IMR-90 (cell line): ENCODE measurements at regions not wholly inside any gene's neighbourhood (a gene's known extent, or its start where the extent isn't known, plus 50 kb on each side); places are given as distances from the start of the nearest gene placed in this dataset.

ENCODE experiments used
- ATAC-seq: fragments of 200-7000 bp; cut with Tn5 transposase; 2 replicates; pipeline ENCODE4 v1.9.1; 2020; ENCODE audit warnings: low read depth, mild to moderate bottlenecking, moderate library complexity
- BruUV-seq: library from RNA; stranded (reverse); fragments of 400-500 nt; replicated peaks from 2 replicates; lab custom pipeline; 2021; lab: Mats Ljungman, UMichigan
- CTCF ChIA-PET: fragments of 300-600 bp; formaldehyde crosslinking; extraction: SDS; loops from one replicate; lab custom pipeline; 2021; ENCODE audit warnings: antibody characterized with exemption; lab: Yijun Ruan, JAX
- POLR2A ChIA-PET: fragments of 300-600 bp; sonication (Branson Sonifier 250); formaldehyde crosslinking; loops from one replicate; lab custom pipeline; 2022; ENCODE audit warnings: antibody characterized with exemption; ENCODE audit not compliant: unreplicated experiment; lab: Charles Lee
- DNase-seq: peaks from one replicate; pipeline ENCODE4 v3.0.0; 2013
- H2AFZ ChIP-seq: replicated peaks from 2 replicates; pipeline ENCODE3; 2013; ENCODE audit warnings: low read length, mild to moderate bottlenecking; ENCODE audit not compliant: poor library complexity
- H2AK5ac ChIP-seq: 2 replicates; pipeline ENCODE4 v1.6.1; 2013; ENCODE audit warnings: low read depth, low read length, inconsistent platforms
- H2AK9ac ChIP-seq: replicated peaks from 2 replicates; pipeline ENCODE3; 2013; ENCODE audit warnings: mild to moderate bottlenecking, low read depth, low read length, moderate library complexity; ENCODE audit not compliant: poor library complexity
- H2BK120ac ChIP-seq: 2 replicates; pipeline ENCODE4 v1.6.1; 2013; ENCODE audit warnings: low read depth, low read length, inconsistent platforms
- H2BK15ac ChIP-seq: 3 replicates; pipeline ENCODE4 v1.6.1; 2013; ENCODE audit warnings: low read depth, low read length, inconsistent platforms
- H2BK20ac ChIP-seq: 2 replicates; pipeline ENCODE4 v1.6.1; 2013; ENCODE audit warnings: low read depth, mild to moderate bottlenecking, inconsistent platforms, low read length, moderate library complexity
- H2BK5ac ChIP-seq: 2 replicates; pipeline ENCODE4 v1.6.1; 2013; ENCODE audit warnings: mild to moderate bottlenecking, low read depth, low read length, inconsistent platforms; ENCODE audit not compliant: poor library complexity, severe bottlenecking
- H3K14ac ChIP-seq: replicated peaks from 2 replicates; pipeline ENCODE4 v1.6.1; 2013; ENCODE audit warnings: low read depth, low read length, inconsistent platforms
- H3K18ac ChIP-seq: 2 replicates; pipeline ENCODE4 v1.6.1; 2013; ENCODE audit warnings: low read depth, low read length, control low read depth
- H3K23ac ChIP-seq: 2 replicates; pipeline ENCODE4 v1.6.1; 2013; ENCODE audit warnings: low read depth, low read length, inconsistent platforms
- H3K27ac ChIP-seq: 2 replicates; pipeline ENCODE4 v1.5.1; 2013; ENCODE audit warnings: mild to moderate bottlenecking, control low read depth, low read length; ENCODE audit not compliant: insufficient read depth
- H3K27me3 ChIP-seq: 2 replicates; pipeline ENCODE4 v1.6.1; 2013; ENCODE audit warnings: low read length; ENCODE audit not compliant: control insufficient read depth, insufficient read depth
- H3K36me3 ChIP-seq: 2 replicates; pipeline ENCODE4 v1.6.1; 2013; ENCODE audit warnings: low read length, mixed read lengths; ENCODE audit not compliant: control insufficient read depth, insufficient read depth
- H3K4ac ChIP-seq: 2 replicates; pipeline ENCODE4 v1.6.1; 2013; ENCODE audit warnings: low read depth, low read length, inconsistent platforms
- H3K4me1 ChIP-seq: 2 replicates; pipeline ENCODE4 v1.6.1; 2013; ENCODE audit warnings: low read length, mixed read lengths; ENCODE audit not compliant: control insufficient read depth, insufficient read depth
- H3K4me2 ChIP-seq: 2 replicates; pipeline ENCODE4 v1.6.1; 2013; ENCODE audit warnings: low read depth, mild to moderate bottlenecking, control low read depth, low read length, moderate library complexity
- H3K4me3 ChIP-seq: 2 replicates; pipeline ENCODE4 v1.5.1; 2013; ENCODE audit warnings: low read depth, mild to moderate bottlenecking, control low read depth, low read length, moderate library complexity; ENCODE audit not compliant: insufficient read depth
- H3K56ac ChIP-seq: 2 replicates; pipeline ENCODE4 v1.6.1; 2013; ENCODE audit warnings: low read length, inconsistent platforms; ENCODE audit not compliant: insufficient read depth; ENCODE audit errors: extremely low read depth
- H3K79me1 ChIP-seq, 2 experiments: 2 replicates each; pipeline ENCODE4 v1.6.1; 2013; ENCODE audit warnings: low read length in 2 of 2, inconsistent platforms in 1 of 2, low read depth in 1 of 2
- H3K9ac ChIP-seq: 2 replicates; pipeline ENCODE4 v1.6.1; 2013; ENCODE audit warnings: low read depth, low read length, control low read depth
- H3K9me1 ChIP-seq: 2 replicates; pipeline ENCODE4 v1.6.1; 2013; ENCODE audit warnings: low read length, inconsistent platforms; ENCODE audit not compliant: insufficient read depth
- H3K9me3 ChIP-seq: 2 replicates; pipeline ENCODE4 v1.6.1; 2013; ENCODE audit warnings: low read length; ENCODE audit not compliant: control insufficient read depth, insufficient read depth
- H4K20me1 ChIP-seq: 2 replicates; pipeline ENCODE4 v1.6.1; 2013; ENCODE audit warnings: low read length, inconsistent platforms; ENCODE audit not compliant: insufficient read depth
- H4K5ac ChIP-seq: 2 replicates; pipeline ENCODE4 v1.6.1; 2013; ENCODE audit warnings: mild to moderate bottlenecking, low read depth, low read length, control low read depth
- H4K8ac ChIP-seq, 2 experiments: 2 replicates each; pipeline ENCODE4 v1.6.1; 2013; ENCODE audit warnings: low read depth in 2 of 2, low read length in 2 of 2, control low read depth in 1 of 2, inconsistent platforms in 1 of 2
- H4K91ac ChIP-seq: 2 replicates; pipeline ENCODE4 v1.6.1; 2013; ENCODE audit warnings: low read depth, low read length, inconsistent platforms; ENCODE audit not compliant: insufficient read depth
- CEBPB ChIP-seq: IDR thresholded peaks from 2 replicates; pipeline ENCODE4 v1.6.1; 2012; ENCODE audit warnings: low read depth, low read length, improper control_type of control experiment
- CTCF ChIP-seq: conservative IDR thresholded peaks from 2 replicates; pipeline ENCODE4 v1.5.1; 2012; ENCODE audit warnings: mild to moderate bottlenecking, low read depth, low read length, improper control_type of control experiment
- MAFK ChIP-seq: IDR thresholded peaks from 2 replicates; pipeline ENCODE4 v1.6.1; 2012; ENCODE audit warnings: low read depth, low read length, improper control_type of control experiment
- RAD21 ChIP-seq: IDR thresholded peaks from 2 replicates; pipeline ENCODE4 v1.6.1; 2012; ENCODE audit warnings: low read length, improper control_type of control experiment
- RFX5 ChIP-seq: IDR thresholded peaks from 2 replicates; pipeline ENCODE4 v1.8.0; 2012; ENCODE audit warnings: low read depth, mild to moderate bottlenecking, low read length, moderate library complexity
- USF2 ChIP-seq: fragments of 150-350 bp; IDR thresholded peaks from 2 replicates; pipeline ENCODE4 v1.6.1; 2017; ENCODE audit warnings: mild to moderate bottlenecking, antibody characterized with exemption, low read length, low read depth
- WGBS, 2 experiments: methylation state at CpG; one replicate each; pipeline versions ENCODE4 v1.1.5 to v1.1.7; 2013; ENCODE audit warnings: missing lambda C conversion rate in 2 of 2; ENCODE audit not compliant: insufficient read length in 1 of 2; ENCODE audit errors: extremely low coverage in 2 of 2; 5-methylcytosine and 5-hydroxymethylcytosine counted together
- dilution Hi-C: fragments of 300-500 bp; cut with HindIII; formaldehyde crosslinking; loops from one replicate; pipeline ENCODE4 v1.14.3; 2018; ENCODE audit warnings: low sequenced_read_pairs; ENCODE audit not compliant: unreplicated experiment
- in situ Hi-C: fragments of 300-500 bp; cut with MboI; formaldehyde crosslinking; loops from 3 replicates; pipeline ENCODE4 v1.14.3; 2019; ENCODE audit warnings: low sequenced_read_pairs, inconsistent platforms, mixed read lengths
- intact Hi-C: fragments of 100-400 bp; cut with micrococcal nuclease; formaldehyde crosslinking; loops from 2 replicates; pipeline ENCODE4 v1.10.0; 2022

- H3K18ac ChIP-seq: no peak overlapping the region
- TF ChIP-seq USF2: no peak
- no peak for TF ChIP-seq CTCF
- no peak for TF ChIP-seq RAD21
- no peak for TF ChIP-seq MAFK
- TF ChIP-seq RFX5: no peak
- TF ChIP-seq CEBPB: no peak
These were observed 291.6 kb upstream of the CBLB start for GRCh38 chr3:106160396-106160795.

More at GRCh38 chr3:106160396-106160795, 291.6 kb upstream of the CBLB start:
- no peaks in the 10 kb centered on the region for H3K27me3 ChIP-seq
- no CpG with 5 or more reads among the region's 1 CpG for WGBS, 2 experiments
- no peak overlapping the region for H2BK20ac ChIP-seq
- H3K4me2 ChIP-seq: no peak overlapping the region
- intact Hi-C loops: no loop called here
- no peaks in the 10 kb centered on the region for H3K79me1 ChIP-seq
- CTCF ChIA-PET: no interaction called here
- POLR2A ChIA-PET: no interaction called here
- in situ Hi-C loops: no loop called here
- H3K14ac ChIP-seq: no peak overlapping the region
- H3K4me3 ChIP-seq: no peak overlapping the region
- no peak overlapping the region for H3K9ac ChIP-seq
- dilution Hi-C loops: no loop called here
- H2AK9ac ChIP-seq: no peak overlapping the region
- H2AFZ ChIP-seq: no peak overlapping the region
- no peak overlapping the region for H4K5ac ChIP-seq
- no peaks in the 10 kb centered on the region for H3K9me3 ChIP-seq
- ATAC-seq: no peak
- H3K36me3 ChIP-seq: no peaks in the 10 kb centered on the region
- no peak overlapping the region for H3K4ac ChIP-seq
- no peak overlapping the region for H2BK120ac ChIP-seq
- H4K20me1 ChIP-seq: no peaks in the 10 kb centered on the region
- DNase-seq: no peak
- H3K56ac ChIP-seq: no peak overlapping the region
- no peaks in the 10 kb centered on the region for H3K4me1 ChIP-seq
- no peak overlapping the region for H3K23ac ChIP-seq
- no TSS peak for BruUV-seq
- H2AK5ac ChIP-seq: no peak overlapping the region
- no peak overlapping the region for H4K91ac ChIP-seq
- H2BK15ac ChIP-seq: no peak overlapping the region
- H3K27ac ChIP-seq: no peak overlapping the region
- H2BK5ac ChIP-seq: no peak overlapping the region
- no peak overlapping the region for H4K8ac ChIP-seq
- no peaks in the 10 kb centered on the region for H3K9me1 ChIP-seq
